Breast epithelium (tissue), 4 donors: ENCODE measurements at regions not wholly inside any gene's neighbourhood (a gene's known extent, or its start where the extent isn't known, plus 50 kb on each side); places are given as distances from the start of the nearest gene placed in this dataset.

Source experiments
- DNase-seq, 2 donors: peaks; one replicate each; pipeline ENCODE4 v3.0.0-alpha.2; 2019; ENCODE audit warnings: low spot score in 2 of 2
- H3K27ac ChIP-seq, 2 donors: fragments of 200-600 bp; sonication (generic) in 1 of 2; one replicate each; pipeline ENCODE4 v1.5.1; 2016 to 2019; ENCODE audit warnings: mild to moderate bottlenecking in 1 of 2
- H3K27me3 ChIP-seq, 2 donors: fragments of 200-600 bp; sonication (generic) in 1 of 2; one replicate each; pipeline versions ENCODE4 v1.5.1 to v1.6.0; 2017 to 2019; ENCODE audit warnings: control low read depth in 1 of 2, mild to moderate bottlenecking in 1 of 2
- H3K36me3 ChIP-seq: fragments of 200-600 bp; one replicate; pipeline ENCODE4 v1.5.1; 2019
- H3K4me1 ChIP-seq, 2 donors: fragments of 200-600 bp; sonication (generic); one replicate each; pipeline ENCODE4 v1.5.1; 2016 to 2019; ENCODE audit warnings: control low read depth in 1 of 2
- H3K4me3 ChIP-seq, 3 donors: fragments of 200-600 bp; sonication (generic); 1 replicate in 2 of 3; 2 replicates in 1 of 3; pipeline ENCODE4 v1.5.1; 2016 to 2019; ENCODE audit warnings: mild to moderate bottlenecking in 3 of 3, moderate library complexity in 2 of 3
- H3K9me3 ChIP-seq, 2 donors: fragments of 200-600 bp; sonication (generic) in 1 of 2; one replicate each; pipeline ENCODE4 v1.5.1; 2016 to 2019; ENCODE audit warnings: control low read depth in 1 of 2
- CTCF ChIP-seq, 3 donors: fragments of 450-650 bp; IDR thresholded peaks; one replicate each; pipeline ENCODE4 v1.5.1; 2016 to 2017; ENCODE audit warnings: antibody characterized with exemption in 3 of 3, mild to moderate bottlenecking in 3 of 3, moderate library complexity in 3 of 3
- POLR2A ChIP-seq: fragments of 450-650 bp; IDR thresholded peaks from one replicate; pipeline ENCODE4 v1.6.1; 2016; ENCODE audit warnings: antibody characterized with exemption, mild to moderate bottlenecking, moderate library complexity
- POLR2AphosphoS5 ChIP-seq, 3 donors: sonication (generic); formaldehyde crosslinking; IDR thresholded peaks; one replicate each; pipeline ENCODE4 v1.6.1; 2017; ENCODE audit warnings: antibody characterized with exemption in 3 of 3
- intact Hi-C: fragments of 100-400 bp; cut with DNase I; formaldehyde crosslinking; loops from one replicate; pipeline ENCODE4 v1.15.1; 2023; ENCODE audit warnings: low total_unique reads

GRCh38 chr2:8623958-8624591 lies 57.8 kb upstream of the ID2 start:
- Histone ChIP-seq H3K27ac (no peak overlapping the region), H3K4me1 (no peaks in the 10 kb centered on the region), H3K36me3 (no peaks in the 10 kb centered on the region), H3K4me3 (no peak overlapping the region), H3K9me3 (no peaks in the 10 kb centered on the region), H3K27me3 (no peaks in the 10 kb centered on the region)
- TF ChIP-seq CTCF (IDR thresholded peaks at IDR 0.05) = no peak
- TF ChIP-seq POLR2A = no peak
- TF ChIP-seq POLR2AphosphoS5 (IDR thresholded peaks at IDR 0.05) = no peak
- no peak for DNase-seq
- intact Hi-C loops = no loop called here

GRCh38 chr2:8624855-8625398 lies 56.9 kb upstream of the ID2 start:
- no peak overlapping the region for H3K27ac ChIP-seq
- no peaks in the 10 kb centered on the region for H3K36me3 ChIP-seq
- no peaks in the 10 kb centered on the region for H3K9me3 ChIP-seq
- TF ChIP-seq CTCF (IDR thresholded peaks at IDR 0.05) (no peak), POLR2A (no peak), POLR2AphosphoS5 (IDR thresholded peaks at IDR 0.05) (no peak)
- H3K4me3 ChIP-seq = no peak overlapping the region
- H3K4me1 ChIP-seq = no peaks in the 10 kb centered on the region
- H3K27me3 ChIP-seq = no peaks in the 10 kb centered on the region
- intact Hi-C loops = no loop called here
- no peak for DNase-seq

- Histone ChIP-seq H3K4me3 (no peak overlapping the region), H3K36me3 (no peaks in the 10 kb centered on the region), H3K27ac (no peak overlapping the region), H3K4me1 (no peaks in the 10 kb centered on the region), H3K9me3 (no peaks in the 10 kb centered on the region), H3K27me3 (no peaks in the 10 kb centered on the region)
- intact Hi-C loops = no loop called here
- DNase-seq = no peak
- TF ChIP-seq POLR2AphosphoS5 (IDR thresholded peaks at IDR 0.05) (no peak), POLR2A (no peak)
These were observed 56.2 kb upstream of the ID2 start for GRCh38 chr2:8625399-8626300.

- Histone ChIP-seq H3K36me3 (no peaks in the 10 kb centered on the region), H3K27me3 (no peaks in the 10 kb centered on the region), H3K4me1 (no peaks in the 10 kb centered on the region), H3K4me3 (no peak overlapping the region), H3K27ac (no peak overlapping the region), H3K9me3 (no peaks in the 10 kb centered on the region)
- intact Hi-C loops = no loop called here
- TF ChIP-seq POLR2AphosphoS5 (IDR thresholded peaks at IDR 0.05) (no peak), POLR2A (no peak), CTCF (IDR thresholded peaks at IDR 0.05) (no peak)
- DNase-seq = no peak
These were observed 55.3 kb upstream of the ID2 start for GRCh38 chr2:8626572-8626971.

GRCh38 chr2:8627019-8627691 lies 54.7 kb upstream of the ID2 start:
- intact Hi-C loops = no loop called here
- no peaks in the 10 kb centered on the region for H3K27me3 ChIP-seq
- no peak overlapping the region for H3K27ac ChIP-seq
- TF ChIP-seq POLR2A (no peak), CTCF (IDR thresholded peaks at IDR 0.05) (no peak), POLR2AphosphoS5 (IDR thresholded peaks at IDR 0.05) (no peak)
- no peak for DNase-seq
- no peaks in the 10 kb centered on the region for H3K36me3 ChIP-seq
- H3K4me1 ChIP-seq = no peaks in the 10 kb centered on the region
- H3K4me3 ChIP-seq = no peak overlapping the region
- H3K9me3 ChIP-seq = no peaks in the 10 kb centered on the region
